KBM-7 (cell line): ENCODE measurements at regions not wholly inside any gene's neighbourhood (a gene's known extent, or its start where the extent isn't known, plus 50 kb on each side); places are given as distances from the start of the nearest gene placed in this dataset.

Source experiments
- DNase-seq: peaks from one replicate; pipeline ENCODE4 v3.0.0-alpha.2; 2015
- in situ Hi-C: fragments of 300-500 bp; cut with MboI; formaldehyde crosslinking; loops from 2 replicates; pipeline ENCODE4 v1.14.3; 2020; ENCODE audit warnings: low sequenced_read_pairs, low pct_unique_long_range_greater_than_20kb, mixed read lengths

- no peak for DNase-seq
- in situ Hi-C loops = no loop called here
These were observed 219.7 kb upstream of the LRIG1 start for GRCh38 chr3:66720508-66720907.

GRCh38 chr3:66722675-66723074 lies 221.9 kb upstream of the LRIG1 start:
- DNase-seq = no peak
- in situ Hi-C loops = no loop called here

- no peak for DNase-seq
- in situ Hi-C loops = no loop called here
These were observed 222.4 kb upstream of the LRIG1 start for GRCh38 chr3:66723231-66723630.

- no peak for DNase-seq
- in situ Hi-C loops = no loop called here
These were observed 229.0 kb upstream of the LRIG1 start for GRCh38 chr3:66729687-66730393.

- no peak for DNase-seq
- in situ Hi-C loops = no loop called here
These were observed 238.0 kb upstream of the LRIG1 start for GRCh38 chr3:66738625-66739365.

GRCh38 chr3:66740260-66740659 lies 239.4 kb upstream of the LRIG1 start:
- no peak for DNase-seq
- in situ Hi-C loops = no loop called here

GRCh38 chr3:66744521-66744920 lies 243.7 kb upstream of the LRIG1 start:
- in situ Hi-C loops = no loop called here
- no peak for DNase-seq

- DNase-seq = no peak
- in situ Hi-C loops = no loop called here
These were observed 244.2 kb upstream of the LRIG1 start for GRCh38 chr3:66744986-66745385.

GRCh38 chr3:66747261-66747660 lies 246.4 kb upstream of the LRIG1 start:
- DNase-seq = no peak
- in situ Hi-C loops = no loop called here

- no peak for DNase-seq
- in situ Hi-C loops = no loop called here
These were observed 246.9 kb upstream of the LRIG1 start for GRCh38 chr3:66747696-66748095.

GRCh38 chr3:66748175-66748876 lies 247.5 kb upstream of the LRIG1 start:
- DNase-seq = no peak
- in situ Hi-C loops = no loop called here

GRCh38 chr3:66751842-66752241 lies 246.3 kb upstream of the KBTBD8 start:
- in situ Hi-C loops = no loop called here
- DNase-seq = no peak

GRCh38 chr3:66753670-66754069 lies 244.4 kb upstream of the KBTBD8 start:
- no peak for DNase-seq
- in situ Hi-C loops = no loop called here

- in situ Hi-C loops = no loop called here
- no peak for DNase-seq
These were observed 243.5 kb upstream of the KBTBD8 start for GRCh38 chr3:66754613-66755012.

GRCh38 chr3:66755924-66756323 lies 242.2 kb upstream of the KBTBD8 start:
- in situ Hi-C loops = no loop called here

GRCh38 chr3:66756468-66757036 lies 241.6 kb upstream of the KBTBD8 start:
- in situ Hi-C loops = no loop called here
- DNase-seq = no peak

More at GRCh38 chr3:66755924-66756323, 242.2 kb upstream of the KBTBD8 start:
- no peak for DNase-seq

- no peak for DNase-seq
- in situ Hi-C loops = no loop called here
These were observed 236.9 kb upstream of the KBTBD8 start for GRCh38 chr3:66761093-66761780.

GRCh38 chr3:66762916-66763693 lies 235.0 kb upstream of the KBTBD8 start:
- no peak for DNase-seq

GRCh38 chr3:66778107-66778506 lies 220.0 kb upstream of the KBTBD8 start:
- in situ Hi-C loops = no loop called here
- DNase-seq = no peak

More at GRCh38 chr3:66762916-66763693, 235.0 kb upstream of the KBTBD8 start:
- in situ Hi-C loops = no loop called here
